SKM-1 treated with dmso at 0.1 percent for 144 hours (cell line): ENCODE measurements at regions not wholly inside any gene's neighbourhood (a gene's known extent, or its start where the extent isn't known, plus 50 kb on each side); places are given as distances from the start of the nearest gene placed in this dataset.
A peak's percentile ranks its signal among the peaks of the same experiment; 100 is the strongest.

Experiments
- DNase-seq: peaks from one replicate; lab custom pipeline; 2025; ENCODE audit not compliant: unreplicated experiment; lab: John Stamatoyannopoulos, UW

DNA sequence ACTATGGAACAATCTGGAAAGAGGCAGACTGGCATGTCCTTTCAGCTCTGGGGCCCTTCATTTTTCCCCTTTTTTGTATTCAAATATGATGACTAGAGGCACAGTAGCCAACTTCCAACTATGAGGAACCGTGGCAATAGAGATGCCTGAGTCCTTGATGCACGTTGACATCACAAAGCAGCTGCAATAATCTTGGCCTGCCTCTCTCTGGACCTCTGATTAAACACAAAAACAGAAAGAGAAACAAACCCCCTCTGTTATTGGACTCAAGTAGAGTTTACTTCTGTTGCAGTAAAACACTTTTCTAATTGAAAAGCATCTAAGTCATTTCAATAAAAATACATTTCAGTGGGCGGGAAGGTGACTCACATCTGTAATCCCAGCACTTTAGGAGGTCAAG, 122.2 kb upstream of the GRAMD2B start:
- no peak for DNase-seq

GRCh38 chr5:126309860-126310259, 113.3 kb upstream of the GRAMD2B start:
- DNase-seq = no peak

DNA sequence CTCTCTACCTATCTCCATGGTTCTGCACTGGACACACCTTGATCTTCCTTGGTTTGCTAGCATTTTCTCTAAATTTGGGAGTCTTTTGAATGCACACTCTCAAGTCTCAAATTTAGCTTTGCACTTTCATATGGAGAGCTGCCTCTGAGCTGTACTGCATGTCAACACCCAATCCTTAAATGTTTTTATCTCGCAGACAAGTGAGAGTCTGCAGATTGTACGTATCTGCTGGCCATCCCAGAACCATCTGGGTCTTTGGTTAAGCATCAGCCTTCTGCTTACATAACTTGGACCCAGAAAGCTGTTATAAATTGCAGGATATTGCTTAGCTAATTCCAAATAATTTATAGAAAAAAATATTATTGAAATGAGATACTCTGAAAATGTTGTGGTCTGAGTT, 111.4 kb upstream of the GRAMD2B start:
- no peak for DNase-seq

- DNase-seq = no peak
Measured at GRCh38 chr5:126315341-126315740, 107.9 kb upstream of the GRAMD2B start.

DNA sequence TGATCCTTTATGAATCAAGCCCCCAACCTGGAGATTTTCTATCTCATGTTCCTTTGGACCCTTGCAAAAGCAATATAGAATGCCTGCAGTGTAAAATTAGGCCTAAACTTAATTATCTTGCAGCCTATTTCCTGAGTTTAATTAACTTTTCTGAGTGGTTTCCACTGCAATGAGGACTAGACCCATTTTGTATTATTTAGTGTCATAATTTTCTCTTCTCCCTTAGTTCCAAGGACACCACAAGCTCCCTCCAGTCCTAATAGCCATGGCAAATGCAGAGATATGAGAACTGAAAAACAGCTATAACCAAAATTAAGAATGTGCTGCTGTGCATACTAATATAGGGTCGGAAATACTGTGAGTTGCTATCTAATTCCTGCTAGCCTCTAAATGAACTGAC, 90.9 kb upstream of the GRAMD2B start:
- DNase-seq = no peak

GRCh38 chr5:126334760-126335159, 88.4 kb upstream of the GRAMD2B start:
- no peak for DNase-seq

GRCh38 chr5:126335886-126336285, 87.3 kb upstream of the GRAMD2B start:
- no peak for DNase-seq

GRCh38 chr5:126338635-126339034, 84.6 kb upstream of the GRAMD2B start:
- no peak for DNase-seq

- DNase-seq = peak; percentile 64
Measured at GRCh38 chr5:126339215-126339805, 83.9 kb upstream of the GRAMD2B start.

GRCh38 chr5:126341906-126342630, 81.1 kb upstream of the GRAMD2B start:
- no peak for DNase-seq

- DNase-seq = no peak
Measured at GRCh38 chr5:126348855-126349635, 74.2 kb upstream of the GRAMD2B start.

DNA sequence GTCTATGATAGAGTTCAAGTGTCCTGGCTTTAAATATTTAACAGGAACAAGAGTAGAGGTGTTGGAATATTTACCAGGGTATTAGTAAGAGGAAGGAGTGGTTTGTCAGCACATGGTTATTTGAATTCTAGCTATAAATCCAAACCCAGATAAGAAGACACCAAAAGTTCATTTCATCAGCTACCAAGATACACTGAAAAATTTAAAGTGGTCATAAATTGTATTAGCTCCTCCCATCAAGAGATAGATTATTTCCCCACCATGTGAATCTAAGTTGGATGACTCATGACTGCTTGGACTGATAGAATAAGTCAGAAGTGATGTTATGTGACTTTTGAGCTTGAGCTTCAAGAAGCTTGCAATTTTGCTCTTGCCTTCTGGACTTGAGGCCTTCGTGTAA, 72.1 kb upstream of the GRAMD2B start:
- no peak for DNase-seq

- peak; percentile 37 for DNase-seq
Measured at GRCh38 chr5:126354012-126354857, 69.0 kb upstream of the GRAMD2B start.

- no peak for DNase-seq
Measured at GRCh38 chr5:126354858-126355731, 68.1 kb upstream of the GRAMD2B start.

- DNase-seq = no peak
Measured at GRCh38 chr5:126355940-126356339, 67.3 kb upstream of the GRAMD2B start.

DNA sequence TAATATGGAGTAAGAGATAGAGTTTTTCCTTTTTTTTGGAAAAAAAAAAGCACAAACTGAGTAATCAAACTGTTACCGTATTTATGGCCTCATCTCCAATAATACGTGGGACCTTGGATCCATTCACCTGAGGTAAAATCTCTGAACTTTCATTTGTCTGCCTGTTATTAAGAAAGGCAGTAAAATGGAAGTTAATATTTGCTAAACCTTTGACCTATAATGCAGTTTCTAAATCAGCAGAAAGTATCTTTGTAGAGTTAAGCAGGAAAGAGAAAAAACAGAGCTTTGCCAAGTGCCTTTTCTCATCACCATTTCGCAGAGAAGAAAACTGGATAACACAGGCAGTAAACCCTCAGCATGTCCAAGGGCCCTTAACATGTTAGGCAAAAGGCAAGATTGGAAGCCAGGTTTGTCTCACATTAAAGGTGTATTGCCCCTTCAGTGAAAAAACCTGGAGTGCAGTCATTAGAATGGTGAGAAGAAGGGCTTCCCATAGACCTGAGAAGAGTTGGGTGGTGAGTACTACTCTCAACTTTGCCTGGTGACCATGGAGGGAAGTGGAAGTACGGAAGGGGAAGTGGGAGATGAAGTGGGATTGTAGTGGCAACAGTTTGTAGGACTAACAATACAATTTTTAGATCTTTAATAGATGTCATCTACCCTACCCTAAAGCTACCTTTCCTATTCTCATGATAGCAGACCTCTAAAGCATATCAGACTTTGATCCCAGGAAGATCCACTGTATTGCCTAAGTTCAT, 65.4 kb upstream of the GRAMD2B start:
- DNase-seq = no peak

DNA sequence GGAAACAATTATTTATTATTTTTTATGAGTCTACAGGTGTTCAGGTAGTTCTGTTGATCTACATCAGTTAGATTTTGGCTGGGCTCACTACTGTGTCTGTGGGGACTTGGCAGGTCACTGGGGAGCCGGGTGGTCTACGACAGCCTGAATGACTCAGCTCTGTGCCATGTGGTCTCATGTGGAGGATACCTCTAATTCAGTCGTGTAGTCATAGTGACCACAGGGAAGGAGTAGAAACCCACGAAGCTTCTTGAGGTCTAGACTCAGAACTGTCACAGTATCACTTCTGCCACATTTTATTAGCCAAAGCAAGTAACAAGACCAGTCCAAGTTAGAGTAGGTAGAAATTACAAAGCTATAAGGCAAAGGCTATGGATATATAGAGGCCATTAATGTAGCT, 64.7 kb upstream of the GRAMD2B start:
- DNase-seq = no peak

DNA sequence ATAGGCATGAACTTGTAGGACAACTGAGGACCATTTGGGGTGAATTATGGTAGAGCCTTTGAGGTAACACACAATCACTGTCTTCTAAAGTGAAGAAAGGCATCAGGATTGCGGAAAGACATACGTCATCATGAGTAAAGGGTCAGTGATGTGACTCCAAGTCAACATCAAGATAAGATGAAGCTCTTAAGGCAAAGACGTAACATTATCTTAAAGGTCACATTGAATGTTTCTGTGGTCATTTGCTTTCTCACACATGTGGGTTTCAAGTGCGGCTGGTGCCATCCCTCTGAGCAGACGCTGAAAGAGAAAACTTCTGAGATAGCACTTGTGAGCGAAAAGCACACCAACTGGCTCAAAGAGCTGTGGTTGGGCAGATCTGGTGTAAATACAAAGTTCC, 63.3 kb upstream of the GRAMD2B start:
- DNase-seq = no peak

DNA sequence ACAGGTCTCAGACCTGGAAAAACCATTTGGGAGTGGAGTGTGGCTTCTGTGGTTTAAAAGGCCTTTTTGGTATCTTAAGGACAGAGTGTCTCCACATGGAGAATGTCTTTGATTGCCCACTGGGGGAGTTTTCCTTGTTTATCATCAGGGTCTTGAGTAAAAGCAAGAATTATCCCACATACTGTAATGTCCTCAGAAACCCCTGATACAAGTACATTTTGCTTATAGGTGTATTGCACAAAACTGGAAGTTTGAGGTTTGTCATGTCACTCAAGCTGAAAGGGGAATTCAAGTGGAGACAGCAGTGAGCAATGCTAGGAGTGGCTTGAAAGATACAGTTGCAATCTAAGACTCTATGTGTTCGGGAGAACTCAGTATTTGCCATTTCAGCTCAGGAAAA, 62.7 kb upstream of the GRAMD2B start:
- DNase-seq = no peak

- DNase-seq = peak; percentile 44
Measured at GRCh38 chr5:126363658-126364057, 59.6 kb upstream of the GRAMD2B start.
